ENCODE measurements at regions not wholly inside any gene's neighbourhood (a gene's known extent, or its start where the extent isn't known, plus 50 kb on each side); places are given as distances from the start of the nearest gene placed in this dataset.

- TF ChIP-seq CTCF (IDR thresholded peaks at IDR 0.05), result no peak
- no peak for TF ChIP-seq POLR2A (IDR thresholded peaks at IDR 0.05)
- no peak for TF ChIP-seq POLR2AphosphoS5 (IDR thresholded peaks at IDR 0.05; ENCODE audit: insufficient read depth in 1 of 2, low read depth in 1 of 2)
- Histone ChIP-seq H3K4me1 (peaks cover 16% of the 10 kb centered on the region), H3K4me3 (no peak overlapping the region), H3K27ac (no peak overlapping the region), H3K27me3 (no peaks in the 10 kb centered on the region), H3K9me3 (no peaks in the 10 kb centered on the region), H3K36me3 (no peaks in the 10 kb centered on the region)
- intact Hi-C loops (cut with DNase I), result no loop called here
- DNase-seq (ENCODE audit: extremely low spot score in 2 of 2), result no peak
Observed at GRCh38 chr18:8952769-8953760, 149.4 kb upstream of the NDUFV2 start.

GRCh38 chr18:8957731-8958130, 144.8 kb upstream of the NDUFV2 start:
- TF ChIP-seq CTCF (IDR thresholded peaks at IDR 0.05) (no peak), POLR2A (IDR thresholded peaks at IDR 0.05) (no peak), POLR2AphosphoS5 (IDR thresholded peaks at IDR 0.05; ENCODE audit: insufficient read depth in 1 of 2, low read depth in 1 of 2) (no peak)
- Histone ChIP-seq H3K27me3 (no peaks in the 10 kb centered on the region), H3K27ac (no peak overlapping the region), H3K4me1 (no peaks in the 10 kb centered on the region), H3K36me3 (no peaks in the 10 kb centered on the region), H3K4me3 (no peak overlapping the region), H3K9me3 (no peaks in the 10 kb centered on the region)
- no peak for DNase-seq (ENCODE audit: extremely low spot score in 2 of 2)
- intact Hi-C loops (cut with DNase I), result no loop called here

GRCh38 chr18:8958660-8959059, 143.8 kb upstream of the NDUFV2 start:
- no peak for DNase-seq (ENCODE audit: extremely low spot score in 2 of 2)
- Histone ChIP-seq H3K9me3 (no peaks in the 10 kb centered on the region), H3K27me3 (no peaks in the 10 kb centered on the region), H3K36me3 (no peaks in the 10 kb centered on the region), H3K27ac (no peak overlapping the region), H3K4me1 (no peaks in the 10 kb centered on the region), H3K4me3 (no peak overlapping the region)
- no peak for TF ChIP-seq CTCF (IDR thresholded peaks at IDR 0.05)
- TF ChIP-seq POLR2AphosphoS5 (IDR thresholded peaks at IDR 0.05; ENCODE audit: insufficient read depth in 1 of 2, low read depth in 1 of 2), result no peak
- intact Hi-C loops (cut with DNase I), result no loop called here

- Histone ChIP-seq H3K4me1 (no peaks in the 10 kb centered on the region), H3K27ac (no peak overlapping the region), H3K4me3 (no peak overlapping the region), H3K27me3 (no peaks in the 10 kb centered on the region), H3K9me3 (no peaks in the 10 kb centered on the region), H3K36me3 (no peaks in the 10 kb centered on the region)
- intact Hi-C loops (cut with DNase I), result no loop called here
- no peak for TF ChIP-seq POLR2A (IDR thresholded peaks at IDR 0.05)
- no peak for TF ChIP-seq CTCF (IDR thresholded peaks at IDR 0.05)
- TF ChIP-seq POLR2AphosphoS5 (IDR thresholded peaks at IDR 0.05; ENCODE audit: insufficient read depth in 1 of 2, low read depth in 1 of 2), result no peak
- no peak for DNase-seq (ENCODE audit: extremely low spot score in 2 of 2)
Observed at GRCh38 chr18:8959551-8960135, 142.9 kb upstream of the NDUFV2 start.
